B cell (primary cell): ENCODE measurements at regions not wholly inside any gene's neighbourhood (a gene's known extent, or its start where the extent isn't known, plus 50 kb on each side); places are given as distances from the start of the nearest gene placed in this dataset. TPM values are rescaled to one million over a fixed set of nuclear protein-coding genes. Genes with fewer than 3 reads are reported as not detected.

Experiments
- small RNA-seq: library from RNA; depleted of rRNA; stranded (forward); fragments of <200 nt; gene quantifications from one replicate; pipeline ENCODE3, GENCODE V24; 2012; ENCODE audit warnings: low replicate concordance, low read depth; ENCODE audit not compliant: insufficient read length

Small RNA genes lying in the stretch of these regions (small RNA-seq; reads per million reads assigned to genes)
- gene AC044792.1, result not detected
